Right cardiac atrium (tissue), 5 donors: ENCODE measurements at regions not wholly inside any gene's neighbourhood (a gene's known extent, or its start where the extent isn't known, plus 50 kb on each side); places are given as distances from the start of the nearest gene placed in this dataset.

Experiments
- ATAC-seq, 2 donors: fragments of 200-7000 bp; cut with Tn5 transposase; one replicate each; pipeline versions ENCODE4 v1.8.0 to v1.9.1; 2020; ENCODE audit warnings: moderate library complexity in 2 of 2, mild to moderate bottlenecking in 1 of 2
- DNase-seq, 3 donors: peaks; one replicate each; pipeline ENCODE4 v3.0.0-alpha.2; 2020
- H3K27ac ChIP-seq: one replicate; pipeline ENCODE4 v1.5.1; 2013; ENCODE audit warnings: mild to moderate bottlenecking, low read length, control low read depth, moderate library complexity
- H3K27me3 ChIP-seq: one replicate; pipeline ENCODE4 v1.6.1; 2013; ENCODE audit not compliant: control insufficient read depth, insufficient read depth
- H3K4me1 ChIP-seq: one replicate; pipeline ENCODE4 v1.6.1; 2013; ENCODE audit warnings: low read length; ENCODE audit not compliant: control insufficient read depth, insufficient read depth
- H3K4me3 ChIP-seq: one replicate; pipeline ENCODE4 v1.5.1; 2013; ENCODE audit warnings: low read length, control low read depth
- H3K9me3 ChIP-seq: one replicate; pipeline ENCODE4 v1.6.1; 2013; ENCODE audit warnings: low read length; ENCODE audit not compliant: control insufficient read depth
- WGBS: extraction: QIAGEN DNeasy Blood & Tissue Kit; methylation state at CpG from one replicate; pipeline ENCODE4 v1.1.7; 2013; 5-methylcytosine and 5-hydroxymethylcytosine counted together
- intact Hi-C, 4 donors: fragments of 100-400 bp; cut with DNase I; formaldehyde crosslinking; loops; one replicate each; pipeline versions ENCODE4 v1.11.0 to v1.14.0; 2022 to 2023
- donor health status: healthy with polysubstance abuse.
- donor health status: DM: no; HTN: yes; CAD: no.
- donor health status: DM: no; HTN: no; CAD: no.
- donor health status: DM: no; HTN: yes; CAD: no; lungs with severe emphysema.
- donor health status: DM: yes; HTN: yes; CAD: no.

- no peaks in the 10 kb centered on the region for H3K9me3 ChIP-seq
- no peak for DNase-seq
- intact Hi-C loops, result no loop called here
- H3K4me1 ChIP-seq, result no peaks in the 10 kb centered on the region
- H3K27ac ChIP-seq, result no peak overlapping the region
- ATAC-seq, result no peak
- H3K27me3 ChIP-seq, result no peaks in the 10 kb centered on the region
- 76% methylated on average over 5 of the region's 5 CpGs for WGBS
- H3K4me3 ChIP-seq, result no peak overlapping the region
These were observed 302.5 kb downstream of the CTTN start for GRCh38 chr11:70700871-70701270.

GRCh38 chr11:70702040-70702648, 303.8 kb downstream of the CTTN start:
- Histone ChIP-seq H3K4me3 (no peak overlapping the region), H3K4me1 (no peaks in the 10 kb centered on the region), H3K9me3 (no peaks in the 10 kb centered on the region), H3K27me3 (no peaks in the 10 kb centered on the region), H3K27ac (no peak overlapping the region)
- ATAC-seq, result no peak
- intact Hi-C loops, result no loop called here
- no peak for DNase-seq
- over 99% methylated on average over 4 of the region's 4 CpGs for WGBS

GRCh38 chr11:70703141-70704064, 305.1 kb downstream of the CTTN start:
- Histone ChIP-seq H3K27me3 (no peaks in the 10 kb centered on the region), H3K4me3 (no peak overlapping the region), H3K4me1 (no peaks in the 10 kb centered on the region), H3K27ac (no peak overlapping the region), H3K9me3 (no peaks in the 10 kb centered on the region)
- WGBS, result 72% methylated on average over 21 of the region's 21 CpGs
- ATAC-seq (no peak), DNase-seq (no peak)
- intact Hi-C loops, result no loop called here

GRCh38 chr11:70705097-70705496, 306.8 kb downstream of the CTTN start:
- Histone ChIP-seq H3K4me3 (no peak overlapping the region), H3K4me1 (no peaks in the 10 kb centered on the region), H3K27me3 (no peaks in the 10 kb centered on the region), H3K27ac (no peak overlapping the region), H3K9me3 (no peaks in the 10 kb centered on the region)
- no peak for DNase-seq
- intact Hi-C loops, result no loop called here
- no peak for ATAC-seq

GRCh38 chr11:70705930-70706329, 307.6 kb downstream of the CTTN start:
- Histone ChIP-seq H3K4me3 (no peak overlapping the region), H3K27ac (no peak overlapping the region), H3K27me3 (no peaks in the 10 kb centered on the region), H3K9me3 (no peaks in the 10 kb centered on the region), H3K4me1 (no peaks in the 10 kb centered on the region)
- WGBS, result 65% methylated on average over 10 of the region's 10 CpGs
- no peak for DNase-seq
- intact Hi-C loops, result no loop called here
- no peak for ATAC-seq

GRCh38 chr11:70707821-70708220, 309.5 kb downstream of the CTTN start:
- ATAC-seq (no peak), DNase-seq (no peak)
- no peak overlapping the region for H3K4me3 ChIP-seq
- H3K27ac ChIP-seq, result no peak overlapping the region
- H3K4me1 ChIP-seq, result no peaks in the 10 kb centered on the region
- 88% methylated on average over 6 of the region's 6 CpGs for WGBS
- H3K27me3 ChIP-seq, result no peaks in the 10 kb centered on the region
- intact Hi-C loops, result no loop called here
- no peaks in the 10 kb centered on the region for H3K9me3 ChIP-seq

GRCh38 chr11:70709596-70709995, 311.3 kb downstream of the CTTN start:
- Histone ChIP-seq H3K4me3 (no peak overlapping the region), H3K4me1 (no peaks in the 10 kb centered on the region), H3K27me3 (no peaks in the 10 kb centered on the region), H3K27ac (no peak overlapping the region), H3K9me3 (no peaks in the 10 kb centered on the region)
- ATAC-seq (no peak), DNase-seq (no peak)
- intact Hi-C loops, result no loop called here
- WGBS, result 91% methylated on average over 16 of the region's 16 CpGs

- no peak overlapping the region for H3K27ac ChIP-seq
- no peak overlapping the region for H3K4me3 ChIP-seq
- 81% methylated on average over 11 of the region's 11 CpGs for WGBS
- no peaks in the 10 kb centered on the region for H3K27me3 ChIP-seq
- no peak for ATAC-seq
- H3K9me3 ChIP-seq, result no peaks in the 10 kb centered on the region
- no peaks in the 10 kb centered on the region for H3K4me1 ChIP-seq
- intact Hi-C loops, result no loop called here
- DNase-seq, result peak in 1 of 3 donors; percentile 16
These were observed 311.9 kb downstream of the CTTN start for GRCh38 chr11:70710192-70710591.

- Histone ChIP-seq H3K27me3 (no peaks in the 10 kb centered on the region), H3K9me3 (no peaks in the 10 kb centered on the region), H3K4me3 (no peak overlapping the region), H3K4me1 (no peaks in the 10 kb centered on the region), H3K27ac (no peak overlapping the region)
- DNase-seq (no peak), ATAC-seq (no peak)
- 54% methylated on average over 9 of the region's 9 CpGs for WGBS
- intact Hi-C loops, result no loop called here
These were observed 312.3 kb downstream of the CTTN start for GRCh38 chr11:70710601-70711000.

- Histone ChIP-seq H3K9me3 (no peaks in the 10 kb centered on the region), H3K4me3 (no peak overlapping the region), H3K27ac (no peak overlapping the region), H3K4me1 (no peaks in the 10 kb centered on the region), H3K27me3 (no peaks in the 10 kb centered on the region)
- no peak for ATAC-seq
- peak in 1 of 3 donors; percentile 30 for DNase-seq
- intact Hi-C loops, result no loop called here
- 62% methylated on average over 30 of the region's 30 CpGs for WGBS
These were observed 313.0 kb downstream of the CTTN start for GRCh38 chr11:70711095-70711910.

GRCh38 chr11:70711911-70712185, 313.5 kb downstream of the CTTN start:
- Histone ChIP-seq H3K4me3 (no peak overlapping the region), H3K27ac (no peak overlapping the region), H3K27me3 (no peaks in the 10 kb centered on the region), H3K4me1 (no peaks in the 10 kb centered on the region), H3K9me3 (no peaks in the 10 kb centered on the region)
- DNase-seq (peak in 1 of 3 donors; percentile 28), ATAC-seq (no peak)
- intact Hi-C loops, result no loop called here
- 46% methylated on average over 11 of the region's 11 CpGs for WGBS
